ENCODE measurements at regions not wholly inside any gene's neighbourhood (a gene's known extent, or its start where the extent isn't known, plus 50 kb on each side); places are given as distances from the start of the nearest gene placed in this dataset.

- H3K4me3 ChIP-seq (ENCODE audit: low read depth, low read length), result no peak overlapping the region
- no peak for DNase-seq (ENCODE audit: low read depth)
- no peak for TF ChIP-seq CTCF (IDR thresholded peaks at IDR 0.05; ENCODE audit: insufficient read depth, low read depth, low read length, missing control alignments)
Observed at GRCh38 chr2:3131636-3132326, 245.8 kb downstream of the EIPR1 start.

- TF ChIP-seq CTCF (IDR thresholded peaks at IDR 0.05; ENCODE audit: insufficient read depth, low read depth, low read length, missing control alignments), result no peak
- H3K4me3 ChIP-seq (ENCODE audit: low read depth, low read length), result no peak overlapping the region
- DNase-seq (ENCODE audit: low read depth), result no peak
Observed at GRCh38 chr2:3130889-3131635, 246.6 kb downstream of the EIPR1 start.

GRCh38 chr2:3130444-3130843 is 247.2 kb downstream of the EIPR1 start:
- no peak overlapping the region for H3K4me3 ChIP-seq (ENCODE audit: low read depth, low read length)
- no peak for DNase-seq (ENCODE audit: low read depth)
- no peak for TF ChIP-seq CTCF (IDR thresholded peaks at IDR 0.05; ENCODE audit: insufficient read depth, low read depth, low read length, missing control alignments)

- DNase-seq (ENCODE audit: low read depth), result no peak
- no peak for TF ChIP-seq CTCF (IDR thresholded peaks at IDR 0.05; ENCODE audit: insufficient read depth, low read depth, low read length, missing control alignments)
- H3K4me3 ChIP-seq (ENCODE audit: low read depth, low read length), result no peak overlapping the region
Observed at GRCh38 chr2:3129867-3130266, 247.8 kb downstream of the EIPR1 start.

- TF ChIP-seq CTCF (IDR thresholded peaks at IDR 0.05; ENCODE audit: insufficient read depth, low read depth, low read length, missing control alignments), result no peak
- no peak for DNase-seq (ENCODE audit: low read depth)
- H3K4me3 ChIP-seq (ENCODE audit: low read depth, low read length), result no peak overlapping the region
Observed at GRCh38 chr2:3128786-3129185, 248.8 kb downstream of the EIPR1 start.

GRCh38 chr2:3127710-3128109 is 249.9 kb downstream of the EIPR1 start:
- no peak for TF ChIP-seq CTCF (IDR thresholded peaks at IDR 0.05; ENCODE audit: insufficient read depth, low read depth, low read length, missing control alignments)
- DNase-seq (ENCODE audit: low read depth), result no peak
- no peak overlapping the region for H3K4me3 ChIP-seq (ENCODE audit: low read depth, low read length)
